Smooth muscle cell (in vitro differentiated cells): ENCODE measurements at regions not wholly inside any gene's neighbourhood (a gene's known extent, or its start where the extent isn't known, plus 50 kb on each side); places are given as distances from the start of the nearest gene placed in this dataset.

Source experiments
- DNase-seq: peaks from one replicate; lab custom pipeline; 2025; ENCODE audit not compliant: unreplicated experiment; lab: John Stamatoyannopoulos, UW
- H2AFZ ChIP-seq: fragments of 200-600 bp; sonication (generic); 2 replicates; pipeline ENCODE4 v1.6.0; 2016; ENCODE audit warnings: antibody characterized with exemption, low read depth, mild to moderate bottlenecking
- H3F3A ChIP-seq: fragments of 200-600 bp; sonication (generic); 2 replicates; pipeline ENCODE4 v1.6.0; 2017; ENCODE audit warnings: antibody characterized with exemption, low read depth
- H3K27ac ChIP-seq: fragments of 200-600 bp; sonication (generic); 2 replicates; pipeline ENCODE4 v1.5.1; 2016; ENCODE audit warnings: low read depth, mild to moderate bottlenecking
- H3K27me3 ChIP-seq: fragments of 200-600 bp; sonication (generic); 2 replicates; pipeline ENCODE4 v1.6.1; 2016; ENCODE audit warnings: low read depth, mild to moderate bottlenecking
- H3K36me3 ChIP-seq: fragments of 200-600 bp; sonication (generic); 2 replicates; pipeline ENCODE4 v1.5.1; 2016; ENCODE audit warnings: low read depth
- H3K4me1 ChIP-seq: fragments of 200-600 bp; sonication (generic); 2 replicates; pipeline ENCODE4 v1.5.1; 2016; ENCODE audit warnings: low read depth
- H3K4me2 ChIP-seq: fragments of 200-600 bp; sonication (generic); 2 replicates; pipeline ENCODE4 v1.6.0; 2016; ENCODE audit warnings: mild to moderate bottlenecking
- H3K4me3 ChIP-seq: fragments of 200-600 bp; sonication (generic); 2 replicates; pipeline ENCODE4 v1.5.1; 2016; ENCODE audit warnings: mild to moderate bottlenecking
- H3K79me2 ChIP-seq: fragments of 200-600 bp; sonication (generic); 2 replicates; pipeline ENCODE4 v1.6.0; 2016; ENCODE audit warnings: low read depth, mild to moderate bottlenecking
- H3K9ac ChIP-seq: fragments of 200-600 bp; sonication (generic); 2 replicates; pipeline ENCODE4 v1.6.0; 2016; ENCODE audit warnings: low read depth
- H3K9me3 ChIP-seq: fragments of 200-600 bp; sonication (generic); replicated peaks from 2 replicates; pipeline ENCODE4 v1.5.1; 2016; ENCODE audit warnings: low read depth
- H4K20me1 ChIP-seq: fragments of 200-600 bp; sonication (generic); 2 replicates; pipeline ENCODE4 v1.6.0; 2016; ENCODE audit warnings: low read depth
- CTCF ChIP-seq: fragments of 200-600 bp; sonication (generic); IDR thresholded peaks from 2 replicates; pipeline ENCODE4 v1.5.1; 2017; ENCODE audit warnings: borderline replicate concordance, mild to moderate bottlenecking, antibody characterized with exemption; ENCODE audit not compliant: insufficient read depth, poor library complexity, severe bottlenecking
- WGBS: methylation state at CpG from one replicate; pipeline ENCODE4 v1.1.7; 2016; ENCODE audit warnings: low lambda C conversion rate; 5-methylcytosine and 5-hydroxymethylcytosine counted together

GRCh38 chr5:165627548-165628170 lies 2122.2 kb downstream of the MAT2B start:
- no peaks in the 10 kb centered on the region for H3K27me3 ChIP-seq
- H3K27ac ChIP-seq, result peak overlapping the region; percentile 54
- H3K9ac ChIP-seq, result no peak overlapping the region
- TF ChIP-seq CTCF, result no peak
- H3F3A ChIP-seq, result no peaks in the 10 kb centered on the region
- H3K36me3 ChIP-seq, result no peaks in the 10 kb centered on the region
- peaks cover 16% of the 10 kb centered on the region for H3K4me1 ChIP-seq
- H4K20me1 ChIP-seq, result no peaks in the 10 kb centered on the region
- H3K9me3 ChIP-seq, result no peaks in the 10 kb centered on the region
- H3K4me3 ChIP-seq, result no peak overlapping the region
- DNase-seq, result no peak
- peak overlapping the region; percentile 68 for H3K4me2 ChIP-seq
- H2AFZ ChIP-seq, result no peak overlapping the region
- WGBS, result 16% methylated on average over 8 of the region's 8 CpGs
- H3K79me2 ChIP-seq, result no peaks in the 10 kb centered on the region

- Histone ChIP-seq H2AFZ (no peak overlapping the region), H3K9ac (no peak overlapping the region)
- DNase-seq, result peak; percentile 2
Measured at GRCh38 chr5:165630261-165630778, 2124.9 kb downstream of the MAT2B start.

GRCh38 chr5:165631235-165631634 lies 2125.8 kb downstream of the MAT2B start:
- no peak for DNase-seq
- 21% methylated on average over 1 of the region's 1 CpG for WGBS
- Histone ChIP-seq H3K4me2 (no peak overlapping the region), H3K27me3 (no peaks in the 10 kb centered on the region), H3K36me3 (no peaks in the 10 kb centered on the region), H3K27ac (no peak overlapping the region), H3K4me1 (peaks cover 16% of the 10 kb centered on the region), H3F3A (no peaks in the 10 kb centered on the region), H3K4me3 (no peak overlapping the region), H3K9ac (no peak overlapping the region), H2AFZ (no peak overlapping the region), H3K79me2 (no peaks in the 10 kb centered on the region), H4K20me1 (no peaks in the 10 kb centered on the region), H3K9me3 (no peaks in the 10 kb centered on the region)
- no peak for TF ChIP-seq CTCF

More at GRCh38 chr5:165630261-165630778, 2124.9 kb downstream of the MAT2B start:
- H3K4me3 ChIP-seq, result no peak overlapping the region
- peak; percentile 81 for TF ChIP-seq CTCF
- no peaks in the 10 kb centered on the region for H3K79me2 ChIP-seq
- H3K27me3 ChIP-seq, result no peaks in the 10 kb centered on the region
- H4K20me1 ChIP-seq, result no peaks in the 10 kb centered on the region
- H3K36me3 ChIP-seq, result no peaks in the 10 kb centered on the region
- H3K9me3 ChIP-seq, result no peaks in the 10 kb centered on the region
- H3K4me2 ChIP-seq, result peak overlapping the region; percentile 5
- H3K27ac ChIP-seq, result no peak overlapping the region
- H3K4me1 ChIP-seq, result peaks cover 16% of the 10 kb centered on the region
- H3F3A ChIP-seq, result no peaks in the 10 kb centered on the region
- 12% methylated on average over 9 of the region's 9 CpGs for WGBS

GRCh38 chr5:165642366-165642765 lies 2136.9 kb downstream of the MAT2B start:
- Histone ChIP-seq H3K4me3 (no peak overlapping the region), H3K4me1 (no peaks in the 10 kb centered on the region), H3K9me3 (no peaks in the 10 kb centered on the region), H3K27me3 (no peaks in the 10 kb centered on the region), H4K20me1 (no peaks in the 10 kb centered on the region), H3K9ac (no peak overlapping the region), H3K4me2 (no peak overlapping the region), H3K36me3 (no peaks in the 10 kb centered on the region), H3F3A (no peaks in the 10 kb centered on the region), H3K27ac (no peak overlapping the region), H3K79me2 (no peaks in the 10 kb centered on the region), H2AFZ (no peak overlapping the region)
- 95% methylated on average over 2 of the region's 2 CpGs for WGBS
- DNase-seq, result no peak
- TF ChIP-seq CTCF, result no peak
